ENCODE measurements at regions not wholly inside any gene's neighbourhood (a gene's known extent, or its start where the extent isn't known, plus 50 kb on each side); places are given as distances from the start of the nearest gene placed in this dataset.

- ATAC-seq (no peak), FAIRE-seq (no peak), DNase-seq (ENCODE audit: extremely low read depth in 1 of 4, low spot score in 3 of 4) (no peak)
- H3K27me3 ChIP-seq (ENCODE audit: control insufficient read depth in 2 of 2, insufficient read depth in 2 of 2, low read length in 2 of 2): no peaks in the 10 kb centered on the region
- no peak overlapping the region for H3K9ac ChIP-seq (ENCODE audit: insufficient read depth in 1 of 2, low read depth in 2 of 2, low read length in 2 of 2)
- H3K36me3 ChIP-seq (ENCODE audit: control insufficient read depth, insufficient read depth, low read length): no peaks in the 10 kb centered on the region
- H3K4me2 ChIP-seq (ENCODE audit: insufficient read depth, low read length): no peak overlapping the region
- ChIA-PET POLR2A (no interaction called here), CTCF (ENCODE audit: low intra/inter-chr PET ratio) (no interaction called here)
- H3K4me1 ChIP-seq (replicated peaks in 1 of 2; ENCODE audit: control insufficient read depth in 2 of 2, insufficient read depth in 2 of 2, low read length in 2 of 2): no peaks in the 10 kb centered on the region
- H4K20me1 ChIP-seq (replicated peaks; ENCODE audit: control insufficient read depth, insufficient read depth, low read length): no peaks in the 10 kb centered on the region
- no peaks in the 10 kb centered on the region; the same call in 1 of the 2 replicates for H3K9me3 ChIP-seq (replicated peaks; ENCODE audit: control insufficient read depth, insufficient read depth, low read depth, low read length)
- H3K27ac ChIP-seq (ENCODE audit: extremely low read depth, low read depth, low read length): no peak overlapping the region
- H2AFZ ChIP-seq (ENCODE audit: low read depth, low read length): no peak overlapping the region
- TF ChIP-seq E4F1 (CRISPR knock-in tag; IDR thresholded peaks at IDR 0.05; ENCODE audit: borderline replicate concordance) (no peak), PHB2 (IDR thresholded peaks at IDR 0.05; ENCODE audit: low read depth) (no peak), FUS (optimal IDR thresholded peaks at IDR 0.05; ENCODE audit: low read depth, low read length) (no peak), TFE3 (CRISPR knock-in tag; IDR thresholded peaks at IDR 0.05) (no peak), ARHGAP35 (IDR thresholded peaks at IDR 0.05; ENCODE audit: partially characterized antibody) (no peak), ATF6 (CRISPR knock-in tag; IDR thresholded peaks at IDR 0.05) (no peak), ZNF232 (CRISPR knock-in tag; IDR thresholded peaks at IDR 0.05) (no peak), ZNF583 (CRISPR knock-in tag; IDR thresholded peaks at IDR 0.05) (no peak), BRD9 (IDR thresholded peaks at IDR 0.05; ENCODE audit: low read depth, partially characterized antibody) (no peak), U2AF2 (optimal IDR thresholded peaks at IDR 0.05; ENCODE audit: low read depth, low read length) (no peak), TAL1 (IDR thresholded peaks at IDR 0.05) (no peak), ZNF586 (CRISPR knock-in tag; conservative IDR thresholded peaks at IDR 0.05) (no peak), NCOA4 (IDR thresholded peaks at IDR 0.05; ENCODE audit: partially characterized antibody) (no peak), ZC3H8 (IDR thresholded peaks at IDR 0.05) (no peak), FOXK1 (CRISPR knock-in tag; IDR thresholded peaks at IDR 0.05; ENCODE audit: borderline replicate concordance) (no peak), MCM3 (IDR thresholded peaks at IDR 0.05) (no peak), ZNF124 (CRISPR knock-in tag; IDR thresholded peaks at IDR 0.05) (no peak)
- no peaks in the 10 kb centered on the region for H3K9me1 ChIP-seq (ENCODE audit: control insufficient read depth, insufficient read depth, low read length)
- intact Hi-C loops (cut with micrococcal nuclease): no loop called here
- no TSS peak for BruUV-seq (replicated peaks)
- H3K79me2 ChIP-seq (ENCODE audit: control insufficient read depth, insufficient read depth, low read length): no peaks in the 10 kb centered on the region
- in situ Hi-C loops (cut with MboI): no loop called here
- H3K4me3 ChIP-seq: no peak overlapping the region
Observed at GRCh38 chr13:69107436-69107835, 1000.2 kb upstream of the ATXN8OS start.

Measured in K562 (cell line).